ENCODE measurements at regions not wholly inside any gene's neighbourhood (a gene's known extent, or its start where the extent isn't known, plus 50 kb on each side); places are given as distances from the start of the nearest gene placed in this dataset.

GRCh38 chr1:117284399-117285215, 73.9 kb upstream of the VTCN1 start:
- H3K27me3 ChIP-seq (ENCODE audit: control insufficient read depth, insufficient read depth, low read length) = no peaks in the 10 kb centered on the region
- H3K36me3 ChIP-seq (ENCODE audit: control insufficient read depth, low read depth, low read length) = no peaks in the 10 kb centered on the region
- H3K4me3 ChIP-seq (ENCODE audit: low read length) = no peak overlapping the region
- peaks cover 3% of the 10 kb centered on the region for H3K4me1 ChIP-seq (ENCODE audit: control insufficient read depth, low read depth, low read length)
- H3K27ac ChIP-seq (ENCODE audit: low read length) = no peak overlapping the region
- no peak overlapping the region for H3K9ac ChIP-seq (ENCODE audit: low read length)
- no peaks in the 10 kb centered on the region for H3K9me3 ChIP-seq (ENCODE audit: control insufficient read depth, low read depth, low read length)

GRCh38 chr1:117278531-117278930, 67.8 kb upstream of the VTCN1 start:
- Histone ChIP-seq H3K9me3 (ENCODE audit: control insufficient read depth, low read depth, low read length) (peaks cover under 1% of the 10 kb centered on the region), H3K36me3 (ENCODE audit: control insufficient read depth, low read depth, low read length) (no peaks in the 10 kb centered on the region), H3K4me3 (ENCODE audit: low read length) (no peak overlapping the region), H3K27ac (ENCODE audit: low read length) (no peak overlapping the region), H3K9ac (ENCODE audit: low read length) (no peak overlapping the region), H3K4me1 (ENCODE audit: control insufficient read depth, low read depth, low read length) (no peaks in the 10 kb centered on the region), H3K27me3 (ENCODE audit: control insufficient read depth, insufficient read depth, low read length) (no peaks in the 10 kb centered on the region)

- no peaks in the 10 kb centered on the region for H3K36me3 ChIP-seq (ENCODE audit: control insufficient read depth, low read depth, low read length)
- H3K4me3 ChIP-seq (ENCODE audit: low read length) = no peak overlapping the region
- peaks cover 4% of the 10 kb centered on the region for H3K9me3 ChIP-seq (ENCODE audit: control insufficient read depth, low read depth, low read length)
- peaks cover 18% of the 10 kb centered on the region for H3K4me1 ChIP-seq (ENCODE audit: control insufficient read depth, low read depth, low read length)
- no peaks in the 10 kb centered on the region for H3K27me3 ChIP-seq (ENCODE audit: control insufficient read depth, insufficient read depth, low read length)
- no peak overlapping the region for H3K9ac ChIP-seq (ENCODE audit: low read length)
- H3K27ac ChIP-seq (ENCODE audit: low read length) = no peak overlapping the region
Observed at GRCh38 chr1:117275055-117275454, 64.3 kb upstream of the VTCN1 start.

GRCh38 chr1:117271959-117272358, 61.2 kb upstream of the VTCN1 start:
- peaks cover 41% of the 10 kb centered on the region for H3K4me1 ChIP-seq (ENCODE audit: control insufficient read depth, low read depth, low read length)
- H3K36me3 ChIP-seq (ENCODE audit: control insufficient read depth, low read depth, low read length) = no peaks in the 10 kb centered on the region
- H3K9me3 ChIP-seq (ENCODE audit: control insufficient read depth, low read depth, low read length) = peaks cover 4% of the 10 kb centered on the region
- H3K9ac ChIP-seq (ENCODE audit: low read length) = no peak overlapping the region
- no peak overlapping the region for H3K4me3 ChIP-seq (ENCODE audit: low read length)
- no peaks in the 10 kb centered on the region for H3K27me3 ChIP-seq (ENCODE audit: control insufficient read depth, insufficient read depth, low read length)
- H3K27ac ChIP-seq (ENCODE audit: low read length) = no peak overlapping the region

GRCh38 chr1:117271129-117271528, 60.4 kb upstream of the VTCN1 start:
- H3K27ac ChIP-seq (ENCODE audit: low read length) = no peak overlapping the region

GRCh38 chr1:117270679-117271078, 60.0 kb upstream of the VTCN1 start:
- peaks cover 4% of the 10 kb centered on the region for H3K9me3 ChIP-seq (ENCODE audit: control insufficient read depth, low read depth, low read length)
- no peak overlapping the region for H3K9ac ChIP-seq (ENCODE audit: low read length)
- no peaks in the 10 kb centered on the region for H3K36me3 ChIP-seq (ENCODE audit: control insufficient read depth, low read depth, low read length)
- H3K4me3 ChIP-seq (ENCODE audit: low read length) = no peak overlapping the region
- no peaks in the 10 kb centered on the region for H3K27me3 ChIP-seq (ENCODE audit: control insufficient read depth, insufficient read depth, low read length)
- H3K27ac ChIP-seq (ENCODE audit: low read length) = no peak overlapping the region
- H3K4me1 ChIP-seq (ENCODE audit: control insufficient read depth, low read depth, low read length) = peaks cover 41% of the 10 kb centered on the region

More at GRCh38 chr1:117271129-117271528, 60.4 kb upstream of the VTCN1 start:
- Histone ChIP-seq H3K9ac (ENCODE audit: low read length) (no peak overlapping the region), H3K36me3 (ENCODE audit: control insufficient read depth, low read depth, low read length) (no peaks in the 10 kb centered on the region), H3K4me3 (ENCODE audit: low read length) (no peak overlapping the region), H3K9me3 (ENCODE audit: control insufficient read depth, low read depth, low read length) (peaks cover 4% of the 10 kb centered on the region), H3K27me3 (ENCODE audit: control insufficient read depth, insufficient read depth, low read length) (no peaks in the 10 kb centered on the region), H3K4me1 (ENCODE audit: control insufficient read depth, low read depth, low read length) (peaks cover 41% of the 10 kb centered on the region)

- H3K4me3 ChIP-seq (ENCODE audit: low read length) = no peak overlapping the region
- peak overlapping the region; percentile 36 for H3K27ac ChIP-seq (ENCODE audit: low read length)
Observed at GRCh38 chr1:117268535-117269455, 58.1 kb upstream of the VTCN1 start.

GRCh38 chr1:117267232-117267774, 56.6 kb upstream of the VTCN1 start:
- no peaks in the 10 kb centered on the region for H3K36me3 ChIP-seq (ENCODE audit: control insufficient read depth, low read depth, low read length)
- H3K9ac ChIP-seq (ENCODE audit: low read length) = no peak overlapping the region
- no peak overlapping the region for H3K27ac ChIP-seq (ENCODE audit: low read length)
- no peak overlapping the region for H3K4me3 ChIP-seq (ENCODE audit: low read length)
- no peaks in the 10 kb centered on the region for H3K9me3 ChIP-seq (ENCODE audit: control insufficient read depth, low read depth, low read length)
- peaks cover 41% of the 10 kb centered on the region for H3K4me1 ChIP-seq (ENCODE audit: control insufficient read depth, low read depth, low read length)
- H3K27me3 ChIP-seq (ENCODE audit: control insufficient read depth, insufficient read depth, low read length) = no peaks in the 10 kb centered on the region

More at GRCh38 chr1:117268535-117269455, 58.1 kb upstream of the VTCN1 start:
- Histone ChIP-seq H3K9ac (ENCODE audit: low read length) (peak overlapping the region; percentile 21), H3K27me3 (ENCODE audit: control insufficient read depth, insufficient read depth, low read length) (no peaks in the 10 kb centered on the region), H3K9me3 (ENCODE audit: control insufficient read depth, low read depth, low read length) (peaks cover 4% of the 10 kb centered on the region), H3K4me1 (ENCODE audit: control insufficient read depth, low read depth, low read length) (peaks cover 41% of the 10 kb centered on the region), H3K36me3 (ENCODE audit: control insufficient read depth, low read depth, low read length) (no peaks in the 10 kb centered on the region)

GRCh38 chr1:117262976-117263375, 52.2 kb upstream of the VTCN1 start:
- no peak overlapping the region for H3K27ac ChIP-seq (ENCODE audit: low read length)
- no peak overlapping the region for H3K9ac ChIP-seq (ENCODE audit: low read length)
- no peaks in the 10 kb centered on the region for H3K36me3 ChIP-seq (ENCODE audit: control insufficient read depth, low read depth, low read length)
- H3K27me3 ChIP-seq (ENCODE audit: control insufficient read depth, insufficient read depth, low read length) = no peaks in the 10 kb centered on the region
- H3K4me1 ChIP-seq (ENCODE audit: control insufficient read depth, low read depth, low read length) = peaks cover 3% of the 10 kb centered on the region
- peaks cover 7% of the 10 kb centered on the region for H3K9me3 ChIP-seq (ENCODE audit: control insufficient read depth, low read depth, low read length)
- no peak overlapping the region for H3K4me3 ChIP-seq (ENCODE audit: low read length)

- Histone ChIP-seq H3K4me1 (ENCODE audit: control insufficient read depth, low read depth, low read length) (no peaks in the 10 kb centered on the region), H3K27ac (ENCODE audit: low read length) (no peak overlapping the region)
Observed at GRCh38 chr1:117261424-117261785, 50.7 kb upstream of the VTCN1 start.

GRCh38 chr1:117260761-117261423, 50.2 kb upstream of the VTCN1 start:
- no peak overlapping the region for H3K4me3 ChIP-seq (ENCODE audit: low read length)
- H3K27me3 ChIP-seq (ENCODE audit: control insufficient read depth, insufficient read depth, low read length) = no peaks in the 10 kb centered on the region
- no peaks in the 10 kb centered on the region for H3K4me1 ChIP-seq (ENCODE audit: control insufficient read depth, low read depth, low read length)
- no peak overlapping the region for H3K27ac ChIP-seq (ENCODE audit: low read length)
- H3K9ac ChIP-seq (ENCODE audit: low read length) = no peak overlapping the region
- H3K9me3 ChIP-seq (ENCODE audit: control insufficient read depth, low read depth, low read length) = peaks cover 7% of the 10 kb centered on the region
- no peaks in the 10 kb centered on the region for H3K36me3 ChIP-seq (ENCODE audit: control insufficient read depth, low read depth, low read length)

More at GRCh38 chr1:117261424-117261785, 50.7 kb upstream of the VTCN1 start:
- Histone ChIP-seq H3K36me3 (ENCODE audit: control insufficient read depth, low read depth, low read length) (no peaks in the 10 kb centered on the region), H3K9ac (ENCODE audit: low read length) (no peak overlapping the region), H3K9me3 (ENCODE audit: control insufficient read depth, low read depth, low read length) (peaks cover 7% of the 10 kb centered on the region), H3K27me3 (ENCODE audit: control insufficient read depth, insufficient read depth, low read length) (no peaks in the 10 kb centered on the region), H3K4me3 (ENCODE audit: low read length) (no peak overlapping the region)
